GM19240 (cell line): ENCODE measurements at regions not wholly inside any gene's neighbourhood (a gene's known extent, or its start where the extent isn't known, plus 50 kb on each side); places are given as distances from the start of the nearest gene placed in this dataset.

Experiments used
- DNase-seq: peaks from one replicate; pipeline ENCODE4 v3.0.0; 2011; ENCODE audit warnings: low spot score; ENCODE audit not compliant: insufficient read length

- DNase-seq, result no peak
Observed at GRCh38 chr16:52874042-52874441, 178.7 kb downstream of the CHD9NB start.

GRCh38 chr16:52872731-52873130 is 180.0 kb downstream of the CHD9NB start:
- no peak for DNase-seq

DNA sequence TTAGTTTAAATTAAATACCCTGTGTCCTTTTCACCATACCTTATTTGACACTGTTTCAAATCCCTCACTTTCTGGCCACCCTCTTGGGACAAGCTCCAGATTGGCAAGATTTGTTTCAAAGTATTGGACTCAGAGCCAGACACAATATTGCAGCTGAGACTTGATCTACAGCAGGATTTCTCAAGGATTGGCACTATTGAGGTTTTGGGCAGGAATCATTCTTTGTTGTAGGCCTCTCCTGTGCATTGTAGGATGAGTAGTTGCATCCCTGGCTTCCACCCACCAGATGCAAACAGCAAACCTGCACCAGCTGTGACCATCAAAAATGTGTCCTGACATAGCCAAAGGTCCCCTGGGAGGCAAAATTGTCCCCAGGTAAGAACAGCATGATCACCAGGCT is 181.2 kb downstream of the CHD9NB start:
- no peak for DNase-seq

GRCh38 chr16:52869243-52869642 is 183.5 kb downstream of the CHD9NB start:
- no peak for DNase-seq

- DNase-seq, result no peak
Observed at GRCh38 chr16:52863000-52863399, 189.7 kb downstream of the CHD9NB start.

DNA sequence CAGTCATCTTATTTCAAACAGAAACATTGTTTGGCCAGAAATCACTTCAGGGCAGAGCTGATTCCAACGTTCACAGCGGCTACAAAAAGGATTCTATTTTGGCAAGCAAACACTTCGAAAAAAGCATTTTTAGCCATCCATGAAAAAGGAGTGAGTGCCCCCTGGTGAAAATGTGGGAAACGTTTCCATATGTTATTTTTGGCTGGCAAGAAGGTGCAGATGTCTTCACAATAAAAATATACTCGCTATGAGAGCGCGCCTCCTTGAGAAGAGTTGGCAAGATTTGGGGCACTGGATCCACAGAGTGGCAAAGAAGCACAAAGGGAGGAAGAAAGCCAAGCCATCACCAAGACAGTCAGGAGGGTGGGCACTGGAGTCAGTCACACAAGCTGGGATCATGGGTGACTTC is 191.1 kb downstream of the CHD9NB start:
- DNase-seq, result no peak

- no peak for DNase-seq
Observed at GRCh38 chr16:52855463-52855862, 197.2 kb downstream of the CHD9NB start.

DNA sequence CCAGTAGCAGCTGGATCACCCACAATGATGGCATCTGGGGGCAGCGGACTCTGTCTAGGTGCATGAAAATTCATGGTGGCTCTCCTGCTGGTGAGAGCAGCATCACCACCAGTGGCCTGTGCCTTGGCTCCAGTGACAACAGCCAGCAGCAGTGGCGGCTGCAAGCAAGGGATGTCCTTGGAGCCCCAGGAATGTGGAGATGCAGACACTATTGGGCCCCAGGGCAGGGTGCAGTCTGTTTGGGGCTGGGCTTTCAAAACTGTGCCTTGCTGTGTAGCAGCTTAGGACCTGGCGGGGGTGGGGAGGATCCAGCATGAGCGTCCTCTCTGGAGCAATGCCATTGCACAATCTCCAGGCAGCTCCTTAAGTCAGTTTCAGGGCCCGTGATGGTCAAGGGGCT is 199.7 kb downstream of the CHD9NB start:
- DNase-seq, result no peak

GRCh38 chr16:52851211-52851740 is 201.4 kb downstream of the CHD9NB start:
- DNase-seq, result no peak

DNA sequence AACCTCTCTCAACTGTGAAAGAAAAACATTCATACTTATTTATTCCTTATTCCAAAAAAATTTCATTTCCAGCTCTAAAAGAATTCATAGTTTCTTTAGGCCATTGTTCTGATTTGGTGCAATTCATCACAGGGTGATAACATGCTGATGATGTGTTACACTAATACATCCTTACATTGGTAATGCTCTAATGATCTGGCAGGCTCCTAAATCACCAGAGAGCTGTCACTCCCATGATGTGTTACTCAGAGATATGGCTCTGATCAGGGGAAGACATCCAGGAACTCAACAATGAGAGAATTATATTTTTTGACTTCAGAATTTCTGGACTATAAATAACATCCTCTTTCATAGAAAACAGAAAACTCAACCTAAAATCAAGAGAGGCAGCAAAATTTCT is 209.3 kb downstream of the CHD9NB start:
- no peak for DNase-seq

GRCh38 chr16:52837251-52837650 is 215.4 kb downstream of the CHD9NB start:
- no peak for DNase-seq

DNA sequence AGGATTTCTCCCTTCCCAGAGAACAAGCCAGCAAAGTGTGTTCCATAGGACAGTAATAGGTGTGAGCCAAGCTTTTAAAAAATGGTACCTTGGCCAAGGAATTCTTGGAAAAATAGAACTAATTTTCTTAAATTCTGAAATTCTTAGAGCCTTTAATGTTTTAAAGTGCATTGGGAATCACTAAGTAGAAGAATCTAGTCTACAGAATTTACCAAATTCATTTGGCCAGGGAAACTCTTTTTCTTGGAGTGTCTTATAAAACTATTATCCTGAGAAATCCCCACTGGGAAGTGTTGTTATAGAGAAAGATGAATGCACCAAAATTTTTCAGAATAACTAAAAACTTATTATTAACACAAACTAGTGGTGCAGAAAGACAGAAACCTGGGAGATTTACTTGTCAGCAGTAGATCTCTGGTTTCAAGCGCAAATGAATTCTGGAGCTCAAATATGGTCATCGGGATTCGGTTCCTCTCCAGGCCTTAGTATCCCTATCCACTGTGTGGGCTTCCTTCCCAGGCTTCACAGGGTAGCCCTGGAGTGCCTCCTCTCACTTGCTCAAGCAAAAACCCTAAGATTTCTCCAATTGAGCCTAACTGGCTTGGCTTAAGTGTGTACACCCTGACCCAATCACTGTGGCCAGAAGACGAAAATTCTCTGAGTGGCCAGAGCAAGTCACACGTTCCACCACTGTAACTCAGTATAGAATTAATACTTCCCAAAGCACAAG is 217.8 kb downstream of the CHD9NB start:
- no peak for DNase-seq

- DNase-seq, result no peak
Observed at GRCh38 chr16:52832771-52833170, 219.9 kb downstream of the CHD9NB start.

- DNase-seq, result no peak
Observed at GRCh38 chr16:52827456-52827855, 225.2 kb downstream of the CHD9NB start.

DNA sequence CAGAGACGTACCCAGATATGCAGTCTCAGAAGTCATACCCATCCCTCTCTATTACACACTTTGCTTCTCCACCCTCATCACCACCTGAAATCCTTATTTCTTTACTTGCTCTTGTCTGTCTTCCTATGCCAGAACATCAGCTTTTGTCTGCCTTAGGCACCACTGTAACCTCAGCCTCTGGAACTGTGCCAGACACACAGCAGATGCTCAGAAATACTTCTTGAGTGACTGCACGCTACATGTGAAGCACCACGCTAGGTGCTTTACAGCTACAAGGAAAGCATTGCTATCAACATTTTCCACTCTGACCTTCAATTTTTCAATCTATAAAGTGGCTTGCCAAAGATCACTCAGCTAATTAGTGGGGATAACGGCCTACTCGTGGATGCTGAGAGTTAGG is 226.8 kb downstream of the CHD9NB start:
- no peak for DNase-seq

DNA sequence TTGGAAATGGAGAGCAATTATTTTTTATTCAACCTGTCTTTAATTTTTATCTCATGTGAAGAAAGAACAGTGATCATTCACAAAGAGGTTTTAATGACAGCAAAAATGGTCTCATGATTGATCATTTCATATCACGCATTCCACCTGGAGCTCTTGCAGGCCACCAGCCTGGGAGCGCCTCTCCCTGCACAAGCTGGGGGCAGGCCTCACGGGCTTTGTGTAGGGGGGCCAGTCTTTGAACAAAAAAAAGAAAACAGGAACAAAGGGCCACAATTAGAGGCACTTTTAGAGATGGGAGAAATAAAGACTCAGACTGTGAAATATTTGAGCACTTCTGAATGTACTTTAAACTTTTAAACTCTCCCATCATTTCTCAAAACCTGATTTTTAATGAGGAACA is 232.9 kb downstream of the CHD9NB start:
- no peak for DNase-seq

DNA sequence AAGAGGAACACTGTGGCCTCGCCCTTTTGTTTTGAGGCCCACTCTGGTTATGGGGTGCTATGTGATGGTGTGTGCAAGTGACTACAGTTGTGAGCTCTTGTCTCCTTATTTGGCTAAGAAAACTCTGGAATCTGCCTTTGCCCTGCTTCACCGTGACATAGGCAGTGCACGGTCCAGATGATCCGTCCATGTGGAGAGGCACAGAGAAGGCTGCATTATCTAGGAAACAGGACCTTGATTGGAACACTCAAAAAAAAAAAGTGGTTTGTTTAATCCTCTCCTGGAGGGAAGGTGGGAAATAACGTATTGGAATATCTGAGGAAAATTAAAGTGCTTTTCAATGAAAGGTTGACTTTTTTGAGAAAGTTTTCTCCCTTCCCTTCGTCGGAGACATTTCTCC is 233.3 kb downstream of the CHD9NB start:
- no peak for DNase-seq

DNA sequence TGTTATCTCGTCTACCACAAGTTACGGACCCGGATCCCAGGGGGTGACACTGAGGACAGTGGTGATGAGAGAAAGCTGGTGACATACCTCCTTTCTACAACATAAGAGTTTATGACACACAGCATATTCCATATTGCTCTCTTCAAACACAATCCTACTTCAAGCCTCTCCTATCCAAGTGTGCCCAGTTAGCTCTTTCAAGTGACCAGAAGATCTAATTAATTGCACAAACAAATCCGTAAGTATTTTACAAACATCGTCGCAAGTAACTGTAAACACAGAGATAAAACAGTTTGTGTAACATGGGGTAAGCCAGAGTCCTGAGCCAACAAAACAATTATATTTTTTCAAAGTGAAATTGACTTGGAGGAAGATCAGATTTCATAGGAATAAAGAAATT is 235.0 kb downstream of the CHD9NB start:
- DNase-seq, result no peak

DNA sequence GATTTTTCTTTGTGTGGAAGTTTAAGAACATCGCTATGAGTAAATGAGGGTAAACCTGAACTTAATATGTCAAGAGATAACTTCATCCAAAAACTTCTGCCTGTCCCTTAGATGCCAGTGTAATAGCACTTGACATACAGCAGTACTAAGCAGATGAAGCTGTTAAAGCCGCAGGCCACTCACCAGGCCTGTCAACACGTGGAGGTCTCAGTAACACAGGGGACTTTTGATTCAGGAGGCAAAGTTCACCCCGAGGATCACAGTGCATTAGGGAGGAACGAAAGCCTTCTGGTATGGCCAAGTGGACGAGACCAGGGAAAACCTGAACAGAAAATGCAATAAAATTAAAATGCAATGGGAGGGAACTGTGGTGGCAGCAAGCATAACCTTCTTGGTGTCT is 235.7 kb downstream of the CHD9NB start:
- no peak for DNase-seq

DNA sequence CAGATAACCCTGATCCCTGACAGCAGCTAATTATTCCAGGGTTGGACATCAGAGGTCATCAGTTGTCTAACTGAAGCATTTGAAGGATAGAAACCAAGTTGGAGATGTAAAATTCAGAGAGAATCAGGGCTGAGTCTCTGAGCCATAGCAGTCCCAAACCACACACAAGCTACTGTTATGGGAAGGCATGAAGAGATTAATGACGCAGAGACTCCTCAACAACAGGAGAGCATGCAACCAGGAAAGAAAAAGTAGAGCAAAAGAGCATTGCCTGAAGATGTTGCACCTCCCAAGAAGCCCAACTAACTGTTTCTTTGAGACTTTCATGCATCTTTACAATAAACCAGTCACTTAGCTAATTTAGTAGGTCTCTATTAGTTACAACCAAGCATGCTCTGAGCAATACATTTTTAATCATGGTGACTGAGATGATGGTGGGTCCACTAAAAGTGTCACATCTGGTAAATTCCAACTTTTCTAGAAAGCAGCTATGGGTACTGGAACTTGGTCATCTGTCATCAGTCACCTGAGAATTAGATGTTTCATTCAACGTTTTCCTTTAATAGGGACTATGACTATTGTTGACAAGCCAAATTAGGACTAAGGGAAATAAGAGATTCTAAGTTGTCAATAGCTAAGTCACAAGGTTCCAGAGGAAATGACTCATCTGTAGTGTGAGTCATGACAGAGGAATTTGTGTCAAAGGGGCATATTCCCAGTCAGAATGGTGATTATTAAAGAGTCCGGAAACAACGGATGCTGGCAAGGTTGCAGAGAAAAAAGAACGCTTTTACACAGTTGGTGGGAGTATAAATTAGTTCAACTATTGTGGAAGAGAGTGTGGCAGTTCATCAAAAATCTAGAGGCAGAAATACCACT is 239.8 kb downstream of the CHD9NB start:
- no peak for DNase-seq

DNA sequence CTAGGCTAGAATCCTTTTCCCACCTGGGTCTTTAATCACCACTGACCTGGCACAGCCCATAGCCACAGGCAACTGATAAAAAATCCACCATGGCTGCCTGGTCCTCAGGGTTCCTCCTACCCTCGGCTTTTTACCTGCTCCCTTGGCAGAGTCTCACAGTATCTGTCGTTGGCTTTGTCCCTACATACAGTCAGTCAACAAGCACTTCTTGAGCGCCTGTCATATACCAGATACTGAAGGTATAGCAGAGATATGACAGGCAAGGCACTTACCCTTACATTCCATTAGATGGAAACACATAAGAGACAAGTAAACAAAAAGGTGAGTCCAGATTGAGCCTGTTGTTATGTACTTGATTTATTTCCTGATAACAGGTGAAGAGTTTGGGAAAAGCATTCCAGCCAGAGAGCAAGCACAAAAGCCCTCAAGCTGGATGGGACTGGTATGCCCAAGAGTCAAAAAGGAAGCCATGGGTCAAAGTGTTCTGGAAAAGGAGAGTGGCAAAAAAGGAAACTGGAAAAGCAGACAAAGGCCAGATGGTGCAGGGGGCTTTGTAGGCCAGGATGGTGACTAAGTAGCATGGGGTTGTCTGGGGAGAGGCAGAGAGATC is 247.0 kb downstream of the CHD9NB start:
- DNase-seq, result no peak

GRCh38 chr16:52800432-52800831 is 252.3 kb downstream of the CHD9NB start:
- no peak for DNase-seq
